ENCODE measurements at regions not wholly inside any gene's neighbourhood (a gene's known extent, or its start where the extent isn't known, plus 50 kb on each side); places are given as distances from the start of the nearest gene placed in this dataset.
"Not testable (repeated sequence)": the region's sequence is repeated elsewhere in the genome, so short reads cannot be mapped to it uniquely, and the experiment has no call there.

DNA sequence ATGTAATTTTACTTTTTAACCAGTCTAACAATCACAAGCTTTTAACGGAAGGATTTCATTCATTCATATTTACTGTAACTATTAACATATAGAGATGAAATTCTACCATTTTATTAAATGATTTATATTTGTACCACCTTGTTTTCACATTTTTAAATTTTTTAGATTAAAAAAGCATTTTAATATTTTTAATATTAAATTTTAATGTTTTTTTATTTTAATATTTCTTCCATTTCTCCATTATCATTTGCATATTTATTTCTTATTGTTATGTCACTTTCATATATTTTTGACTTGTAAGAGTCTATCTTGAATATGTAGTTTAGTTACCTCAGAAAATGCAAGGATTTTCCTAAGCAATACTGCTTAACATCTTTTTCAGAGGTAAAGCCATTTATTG is 1034.0 kb upstream of the PTPRD start:
- H3K9me3 Mint-ChIP-seq, result no peaks in the 10 kb centered on the region
- no peaks in the 10 kb centered on the region for H3K27me3 Mint-ChIP-seq
- no peaks in the 10 kb centered on the region for H3K4me1 Mint-ChIP-seq (ENCODE audit: low read depth)
- no peaks in the 10 kb centered on the region for H3K36me3 Mint-ChIP-seq (ENCODE audit: low read depth)
- H3K4me3 Mint-ChIP-seq, result no peak overlapping the region
- H3K27ac Mint-ChIP-seq, result no peak overlapping the region
- intact Hi-C loops (cut with micrococcal nuclease), result no loop called here

DNA sequence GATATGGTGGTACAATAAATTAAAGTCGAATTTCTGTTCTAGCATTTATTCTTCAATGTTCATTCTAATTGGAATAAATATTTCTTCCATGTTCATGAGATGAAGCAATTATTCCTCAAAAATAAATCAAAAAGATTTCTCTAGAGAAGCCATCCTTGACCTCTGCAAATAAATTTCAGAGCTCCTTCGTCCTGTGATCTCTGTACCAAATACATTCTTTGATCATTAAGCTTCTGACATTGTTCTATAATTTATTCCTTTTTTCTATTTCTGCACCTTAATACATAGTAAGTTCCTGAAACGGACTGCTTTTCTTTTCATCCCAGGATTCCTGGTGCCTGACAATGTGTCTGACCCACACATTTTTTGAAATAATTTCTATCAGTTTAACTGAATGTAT is 1039.3 kb upstream of the TYRP1 start:
- Mint-ChIP-seq H3K4me3 (no peak overlapping the region), H3K27ac (no peak overlapping the region), H3K36me3 (ENCODE audit: low read depth) (no peaks in the 10 kb centered on the region), H3K27me3 (no peaks in the 10 kb centered on the region), H3K4me1 (ENCODE audit: low read depth) (no peaks in the 10 kb centered on the region), H3K9me3 (no peaks in the 10 kb centered on the region)
- intact Hi-C loops (cut with micrococcal nuclease), result no loop called here

DNA sequence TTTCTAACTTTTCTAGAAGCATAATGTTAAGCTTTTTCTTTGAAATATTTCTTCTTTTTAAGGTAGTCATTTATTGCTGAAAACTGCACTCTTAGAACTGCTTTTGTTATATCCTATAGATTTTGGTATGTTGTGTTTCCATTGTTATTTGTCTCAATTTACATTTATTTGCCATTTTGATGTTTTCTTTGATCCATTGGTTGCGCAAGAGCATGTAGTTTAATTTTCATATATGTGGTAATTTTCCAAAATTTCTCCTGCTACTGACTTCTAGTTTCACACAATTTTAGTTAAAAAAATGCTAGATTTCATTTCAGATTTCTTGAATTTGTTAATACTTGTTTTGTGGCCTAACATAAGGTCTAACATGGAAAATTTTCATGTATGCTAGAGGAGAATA is 1029.3 kb upstream of the TYRP1 start:
- Mint-ChIP-seq H3K27ac (no peak overlapping the region), H3K27me3 (no peaks in the 10 kb centered on the region), H3K36me3 (ENCODE audit: low read depth) (no peaks in the 10 kb centered on the region), H3K4me3 (no peak overlapping the region), H3K4me1 (ENCODE audit: low read depth) (no peaks in the 10 kb centered on the region), H3K9me3 (peaks cover 13% of the 10 kb centered on the region)
- intact Hi-C loops (cut with micrococcal nuclease), result no loop called here

DNA sequence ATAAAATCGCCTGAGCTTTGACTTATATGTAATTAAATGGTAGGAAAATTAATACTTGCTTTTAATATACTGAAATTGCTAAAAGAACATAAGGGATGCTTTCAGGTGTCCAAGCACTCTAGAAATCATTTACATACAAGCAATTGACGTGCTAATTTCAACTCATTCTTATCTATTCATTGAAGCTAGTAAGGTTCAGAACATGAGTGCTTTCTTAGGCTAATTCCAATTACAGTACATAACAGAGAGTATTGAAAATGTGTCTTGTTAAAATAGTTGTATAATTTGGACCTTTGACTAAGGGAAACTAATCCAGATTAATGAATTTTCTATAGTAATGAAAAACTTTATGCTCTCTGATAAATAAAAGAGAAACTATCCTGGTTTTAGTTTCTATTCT is 1016.4 kb upstream of the TYRP1 start:
- H3K4me3 Mint-ChIP-seq, result no peak overlapping the region
- H3K9me3 Mint-ChIP-seq, result peaks cover 10% of the 10 kb centered on the region
- H3K27me3 Mint-ChIP-seq, result no peaks in the 10 kb centered on the region
- no peaks in the 10 kb centered on the region for H3K4me1 Mint-ChIP-seq (ENCODE audit: low read depth)
- H3K27ac Mint-ChIP-seq, result no peak overlapping the region
- intact Hi-C loops (cut with micrococcal nuclease), result no loop called here
- no peaks in the 10 kb centered on the region for H3K36me3 Mint-ChIP-seq (ENCODE audit: low read depth)

DNA sequence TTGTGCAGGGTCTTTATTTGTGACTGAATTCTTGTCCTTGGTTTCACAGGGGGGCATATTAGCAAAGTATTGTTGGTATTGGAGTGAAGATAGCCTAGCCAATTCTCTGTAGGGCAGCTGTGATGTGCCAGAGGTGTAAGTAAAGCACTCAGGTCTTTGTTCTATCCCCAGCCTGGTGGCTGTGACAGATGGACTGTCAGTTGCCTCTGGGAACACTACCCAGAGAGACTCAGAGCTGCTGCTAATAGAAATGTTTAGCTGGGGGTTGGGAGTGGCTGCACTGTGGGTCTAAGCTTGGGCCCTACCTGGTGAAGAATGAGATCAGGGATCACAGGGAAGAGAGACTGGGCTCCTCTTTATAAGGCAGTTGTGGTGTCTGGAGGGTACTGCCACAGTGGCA is 1006.5 kb upstream of the TYRP1 start:
- no peak overlapping the region for H3K27ac Mint-ChIP-seq
- H3K4me1 Mint-ChIP-seq (ENCODE audit: low read depth), result no peaks in the 10 kb centered on the region
- no peak overlapping the region for H3K4me3 Mint-ChIP-seq
- no peaks in the 10 kb centered on the region for H3K27me3 Mint-ChIP-seq
- intact Hi-C loops (cut with micrococcal nuclease), result no loop called here
- H3K36me3 Mint-ChIP-seq (ENCODE audit: low read depth), result no peaks in the 10 kb centered on the region
- peaks cover 8% of the 10 kb centered on the region for H3K9me3 Mint-ChIP-seq

DNA sequence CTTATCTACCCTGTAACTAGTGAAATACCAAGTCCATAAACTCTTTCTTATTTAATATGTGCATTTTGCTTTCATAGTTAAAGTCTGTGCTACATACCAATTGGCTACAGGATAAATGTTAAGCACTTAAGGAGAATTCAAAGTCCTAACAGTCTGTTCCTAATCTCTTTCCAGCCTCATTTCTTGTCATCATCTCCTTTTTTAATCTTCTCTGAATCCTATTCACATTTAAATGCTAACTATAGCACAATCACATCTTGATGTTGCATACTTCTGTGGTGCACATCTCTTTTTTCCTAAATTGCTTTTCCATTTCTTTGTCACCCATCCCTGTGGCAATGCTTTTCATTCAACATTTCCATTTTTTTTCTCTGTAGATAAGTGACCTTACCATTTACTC is 996.1 kb upstream of the TYRP1 start:
- Mint-ChIP-seq H3K36me3 (ENCODE audit: low read depth) (no peaks in the 10 kb centered on the region), H3K4me1 (ENCODE audit: low read depth) (no peaks in the 10 kb centered on the region), H3K27me3 (no peaks in the 10 kb centered on the region), H3K4me3 (no peak overlapping the region), H3K27ac (no peak overlapping the region), H3K9me3 (no peaks in the 10 kb centered on the region)
- intact Hi-C loops (cut with micrococcal nuclease), result no loop called here

DNA sequence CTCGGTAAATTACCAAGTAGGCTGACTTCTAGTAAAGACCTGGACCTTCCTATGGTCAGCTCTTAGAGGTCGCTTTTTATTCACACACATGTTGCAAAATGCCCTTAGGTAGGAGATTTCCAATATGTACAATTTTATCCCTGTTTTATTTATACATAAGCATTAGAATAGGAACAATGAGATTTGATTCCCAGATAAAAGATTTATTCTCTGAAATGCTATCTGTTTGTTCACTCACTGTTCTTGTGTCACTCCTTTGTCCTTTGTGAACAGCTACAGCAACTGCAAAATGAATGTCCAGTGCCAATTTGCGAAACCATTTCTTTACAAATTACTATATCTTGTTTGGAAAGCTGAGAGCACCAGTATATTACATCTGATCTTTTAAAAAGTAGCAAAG is 991.5 kb upstream of the TYRP1 start:
- Mint-ChIP-seq H3K27me3 (no peaks in the 10 kb centered on the region), H3K4me1 (ENCODE audit: low read depth) (no peaks in the 10 kb centered on the region), H3K36me3 (ENCODE audit: low read depth) (no peaks in the 10 kb centered on the region), H3K9me3 (no peaks in the 10 kb centered on the region), H3K27ac (no peak overlapping the region), H3K4me3 (no peak overlapping the region)
- intact Hi-C loops (cut with micrococcal nuclease), result no loop called here

DNA sequence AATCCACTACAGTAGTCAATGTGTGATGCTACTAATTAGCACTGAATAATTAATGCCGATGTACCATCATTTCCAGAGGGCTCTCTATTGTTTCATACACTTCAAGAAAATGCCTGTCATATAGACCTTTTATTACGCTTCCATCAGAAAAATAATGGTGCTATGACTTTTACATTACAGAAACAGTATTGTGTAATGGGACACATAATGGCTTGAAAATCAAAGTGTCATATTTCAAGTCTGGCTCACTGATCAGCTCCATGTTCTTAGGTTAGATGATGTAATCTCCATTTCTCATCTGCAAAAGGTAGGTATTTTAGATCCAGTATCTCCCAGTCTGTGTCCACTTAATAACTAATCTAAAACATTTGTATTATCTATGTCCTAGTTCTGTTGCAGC is 990.6 kb upstream of the TYRP1 start:
- Mint-ChIP-seq H3K9me3 (no peaks in the 10 kb centered on the region), H3K27me3 (no peaks in the 10 kb centered on the region), H3K27ac (no peak overlapping the region), H3K4me3 (no peak overlapping the region), H3K36me3 (ENCODE audit: low read depth) (no peaks in the 10 kb centered on the region), H3K4me1 (ENCODE audit: low read depth) (no peaks in the 10 kb centered on the region)
- intact Hi-C loops (cut with micrococcal nuclease), result no loop called here

DNA sequence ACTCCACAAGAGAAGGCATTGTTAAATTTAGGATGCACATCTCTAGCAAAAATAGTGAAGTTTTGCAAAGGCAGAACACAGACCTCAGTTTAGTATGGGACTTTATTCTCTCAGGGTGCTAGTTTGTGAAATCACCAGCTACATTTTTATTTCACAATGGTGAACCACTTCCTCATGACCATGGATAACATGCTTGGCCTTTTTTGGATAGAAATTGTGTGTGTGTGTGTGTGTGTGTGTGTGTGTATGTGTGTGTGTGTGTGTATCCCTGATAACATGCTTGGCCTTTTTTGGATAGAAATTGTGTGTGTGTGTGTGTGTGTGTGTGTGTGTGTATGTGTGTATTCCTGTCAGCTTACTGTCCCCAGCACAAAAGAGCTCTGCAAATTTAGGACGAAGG is 989.0 kb upstream of the TYRP1 start:
- intact Hi-C loops (cut with micrococcal nuclease); H3K27ac Mint-ChIP-seq; H3K36me3 Mint-ChIP-seq (ENCODE audit: low read depth); H3K9me3 Mint-ChIP-seq; H3K4me1 Mint-ChIP-seq (ENCODE audit: low read depth); H3K4me3 Mint-ChIP-seq; H3K27me3 Mint-ChIP-seq: not testable (repeated sequence)

DNA sequence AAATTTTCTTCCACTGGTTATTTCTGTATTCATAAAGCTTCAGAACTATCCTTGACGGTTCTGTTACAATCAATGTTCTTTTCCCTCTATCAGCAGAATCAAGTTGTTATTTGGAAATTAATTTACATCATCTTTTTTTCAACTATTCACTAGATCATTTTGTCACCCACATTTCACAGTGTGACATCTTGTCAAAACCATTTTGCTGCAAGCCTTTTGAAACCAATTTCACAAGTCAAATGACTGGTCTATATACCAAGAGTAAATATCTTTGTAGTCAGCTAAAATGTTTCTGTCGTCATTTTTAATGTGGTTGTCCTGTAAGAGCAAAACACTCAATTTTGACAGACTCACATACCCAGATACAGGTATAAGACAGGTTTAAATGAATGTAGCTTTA is 984.3 kb upstream of the TYRP1 start:
- H3K36me3 Mint-ChIP-seq (ENCODE audit: low read depth), result no peaks in the 10 kb centered on the region
- H3K4me1 Mint-ChIP-seq (ENCODE audit: low read depth), result no peaks in the 10 kb centered on the region
- H3K9me3 Mint-ChIP-seq, result no peaks in the 10 kb centered on the region
- H3K27me3 Mint-ChIP-seq, result no peaks in the 10 kb centered on the region
- H3K4me3 Mint-ChIP-seq, result no peak overlapping the region
- intact Hi-C loops (cut with micrococcal nuclease), result no loop called here
- H3K27ac Mint-ChIP-seq, result no peak overlapping the region

DNA sequence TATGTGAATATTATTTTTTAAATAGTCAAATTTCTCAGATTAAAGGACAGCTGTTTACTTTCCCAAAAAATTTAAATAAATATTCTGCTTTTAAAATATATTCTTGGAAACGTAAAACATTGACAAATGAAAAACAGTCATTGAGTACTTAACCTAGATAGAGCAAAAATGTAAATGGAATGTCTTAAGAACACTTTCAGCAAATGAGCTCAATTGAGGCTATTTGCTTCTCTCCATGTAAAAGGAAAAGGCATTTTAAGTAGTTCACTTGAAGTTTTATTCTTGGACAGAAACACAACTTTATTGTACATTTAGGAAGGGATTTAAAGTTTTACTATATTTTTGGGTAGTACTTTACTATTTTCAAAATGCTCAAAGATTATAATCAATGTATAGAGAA is 983.6 kb upstream of the TYRP1 start:
- H3K27me3 Mint-ChIP-seq, result no peaks in the 10 kb centered on the region
- no peaks in the 10 kb centered on the region for H3K9me3 Mint-ChIP-seq
- no peaks in the 10 kb centered on the region for H3K4me1 Mint-ChIP-seq (ENCODE audit: low read depth)
- no peaks in the 10 kb centered on the region for H3K36me3 Mint-ChIP-seq (ENCODE audit: low read depth)
- no peak overlapping the region for H3K4me3 Mint-ChIP-seq
- no peak overlapping the region for H3K27ac Mint-ChIP-seq
- intact Hi-C loops (cut with micrococcal nuclease), result no loop called here

DNA sequence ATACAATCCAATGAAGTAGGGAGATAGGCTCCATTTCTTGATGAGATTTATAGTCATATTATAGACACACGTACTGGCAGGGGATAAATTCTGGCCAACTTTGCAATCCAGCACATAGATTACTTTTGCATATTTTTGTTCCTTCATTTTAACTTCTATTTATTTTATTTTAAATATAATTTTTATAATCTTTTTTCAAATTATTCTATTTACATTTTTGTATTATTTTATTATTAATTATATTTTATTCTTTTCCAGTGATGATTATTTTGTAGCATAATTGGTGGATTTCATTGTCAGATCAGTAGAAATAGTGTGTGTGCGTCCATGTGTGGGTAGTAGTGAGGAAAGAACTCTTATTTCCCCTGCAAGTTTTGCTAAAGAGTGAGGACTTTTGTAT is 980.1 kb upstream of the TYRP1 start:
- Mint-ChIP-seq H3K36me3 (ENCODE audit: low read depth) (no peaks in the 10 kb centered on the region), H3K9me3 (no peaks in the 10 kb centered on the region), H3K27me3 (no peaks in the 10 kb centered on the region), H3K27ac (no peak overlapping the region), H3K4me3 (no peak overlapping the region), H3K4me1 (ENCODE audit: low read depth) (no peaks in the 10 kb centered on the region)
- intact Hi-C loops (cut with micrococcal nuclease), result no loop called here

DNA sequence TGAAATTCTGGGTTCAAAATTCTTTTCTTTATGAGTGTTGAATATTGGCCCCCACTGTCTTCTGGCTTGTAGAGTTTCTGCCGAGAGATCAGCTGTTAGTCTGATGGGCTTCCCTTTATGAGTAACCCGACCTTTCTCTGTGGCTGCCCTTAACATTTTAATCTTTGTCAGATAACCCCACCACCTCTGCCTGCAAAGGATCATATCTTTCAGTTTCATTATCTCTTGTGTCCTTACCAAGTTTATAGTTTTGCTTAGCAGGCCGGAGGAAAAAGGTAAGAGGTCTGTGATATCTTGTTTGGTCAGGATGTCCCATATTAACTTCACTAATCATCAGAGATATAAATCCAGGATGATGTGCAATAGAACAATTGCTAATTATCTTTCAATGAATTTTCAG is 970.2 kb upstream of the TYRP1 start:
- H3K27me3 Mint-ChIP-seq, result no peaks in the 10 kb centered on the region
- H3K27ac Mint-ChIP-seq, result no peak overlapping the region
- H3K9me3 Mint-ChIP-seq, result peaks cover 10% of the 10 kb centered on the region
- intact Hi-C loops (cut with micrococcal nuclease), result no loop called here
- no peak overlapping the region for H3K4me3 Mint-ChIP-seq
- no peaks in the 10 kb centered on the region for H3K4me1 Mint-ChIP-seq (ENCODE audit: low read depth)
- H3K36me3 Mint-ChIP-seq (ENCODE audit: low read depth), result no peaks in the 10 kb centered on the region

DNA sequence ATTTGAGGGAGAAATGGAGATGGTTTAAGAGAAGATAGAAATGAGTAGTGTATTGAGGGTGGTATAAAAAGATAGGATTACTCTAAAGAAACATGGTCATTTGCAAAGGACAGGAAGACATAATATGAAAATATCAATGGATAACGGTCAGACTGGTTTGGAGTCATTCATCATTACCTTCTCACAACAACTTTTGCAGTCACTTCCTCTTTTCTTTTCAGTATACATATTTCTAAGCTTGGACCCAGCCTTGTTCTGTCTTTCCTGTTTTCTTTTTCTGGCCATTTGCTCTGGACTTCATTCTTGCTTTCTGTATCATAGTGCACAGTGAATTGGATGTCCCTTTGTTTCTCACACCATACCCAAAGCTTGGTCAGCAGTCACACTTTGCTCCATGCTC is 966.5 kb upstream of the TYRP1 start:
- intact Hi-C loops (cut with micrococcal nuclease), result no loop called here
- H3K9me3 Mint-ChIP-seq, result peaks cover 4% of the 10 kb centered on the region
- no peak overlapping the region for H3K4me3 Mint-ChIP-seq
- no peak overlapping the region for H3K27ac Mint-ChIP-seq
- no peaks in the 10 kb centered on the region for H3K4me1 Mint-ChIP-seq (ENCODE audit: low read depth)
- H3K36me3 Mint-ChIP-seq (ENCODE audit: low read depth), result no peaks in the 10 kb centered on the region
- no peaks in the 10 kb centered on the region for H3K27me3 Mint-ChIP-seq

DNA sequence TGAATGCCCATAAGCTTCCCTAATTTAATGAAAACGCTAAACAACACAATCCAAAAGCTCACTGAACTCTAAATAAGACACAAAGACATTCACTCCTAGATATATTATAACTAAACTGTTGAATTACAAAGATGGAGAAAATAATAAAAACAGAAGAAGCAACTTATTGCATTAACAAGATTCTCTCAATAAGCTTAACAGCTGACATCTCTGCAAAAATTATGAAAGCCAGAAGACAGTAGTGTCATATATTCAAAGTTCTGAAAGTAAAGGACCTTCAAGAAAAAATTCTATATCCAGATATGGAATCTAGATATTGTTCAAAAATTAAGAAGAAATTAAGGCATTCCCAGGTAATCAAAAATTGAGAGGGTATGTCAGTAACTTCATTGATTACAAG is 957.8 kb upstream of the TYRP1 start:
- no peaks in the 10 kb centered on the region for H3K4me1 Mint-ChIP-seq (ENCODE audit: low read depth)
- no peaks in the 10 kb centered on the region for H3K27me3 Mint-ChIP-seq
- peaks cover 13% of the 10 kb centered on the region for H3K9me3 Mint-ChIP-seq
- intact Hi-C loops (cut with micrococcal nuclease), result no loop called here
- no peak overlapping the region for H3K4me3 Mint-ChIP-seq
- H3K36me3 Mint-ChIP-seq (ENCODE audit: low read depth), result no peaks in the 10 kb centered on the region
- H3K27ac Mint-ChIP-seq, result no peak overlapping the region

DNA sequence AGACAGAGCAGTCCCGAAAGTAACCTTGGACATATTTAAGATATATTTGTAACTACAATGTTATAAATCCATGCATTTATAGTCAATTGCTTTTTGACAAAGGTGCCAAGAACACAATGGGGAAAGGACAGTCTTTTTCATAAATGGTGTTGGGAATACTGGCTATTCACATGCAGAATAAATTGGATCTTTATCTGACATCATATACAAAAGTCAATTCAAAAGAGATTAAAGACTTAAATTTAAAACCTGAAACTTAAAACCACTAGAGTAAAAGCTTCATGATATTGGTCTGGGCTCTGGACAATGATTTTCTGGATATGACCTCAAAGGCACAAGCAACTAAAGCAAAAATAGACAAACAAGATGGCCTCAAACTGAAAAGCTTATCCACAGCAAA is 950.7 kb upstream of the TYRP1 start:
- Mint-ChIP-seq H3K4me3 (no peak overlapping the region), H3K36me3 (ENCODE audit: low read depth) (no peaks in the 10 kb centered on the region), H3K9me3 (no peaks in the 10 kb centered on the region), H3K27ac (no peak overlapping the region), H3K27me3 (no peaks in the 10 kb centered on the region), H3K4me1 (ENCODE audit: low read depth) (no peaks in the 10 kb centered on the region)
- intact Hi-C loops (cut with micrococcal nuclease), result no loop called here
